VCaP (cell line): ENCODE measurements at regions not wholly inside any gene's neighbourhood (a gene's known extent, or its start where the extent isn't known, plus 50 kb on each side); places are given as distances from the start of the nearest gene placed in this dataset.

ENCODE experiments used
- H3K27ac ChIP-seq: fragments of 450-650 bp; 2 replicates; pipeline ENCODE4 v1.5.1; 2017
- CTCF ChIP-seq: fragments of 450-650 bp; conservative IDR thresholded peaks from 2 replicates; pipeline ENCODE4 v1.5.1; 2017; ENCODE audit warnings: mild to moderate bottlenecking, moderate library complexity

- H3K27ac ChIP-seq: no peak overlapping the region
- no peak for TF ChIP-seq CTCF
These were observed 257.5 kb upstream of the REG3G start for GRCh38 chr2:78768016-78768415.

GRCh38 chr2:78775291-78775690, 250.2 kb upstream of the REG3G start:
- TF ChIP-seq CTCF: no peak
- H3K27ac ChIP-seq: no peak overlapping the region

GRCh38 chr2:78778756-78779510, 246.6 kb upstream of the REG3G start:
- TF ChIP-seq CTCF: no peak
- no peak overlapping the region for H3K27ac ChIP-seq

- no peak for TF ChIP-seq CTCF
- H3K27ac ChIP-seq: no peak overlapping the region
These were observed 245.7 kb upstream of the REG3G start for GRCh38 chr2:78779761-78780160.

- H3K27ac ChIP-seq: no peak overlapping the region
- TF ChIP-seq CTCF: no peak
These were observed 245.2 kb upstream of the REG3G start for GRCh38 chr2:78780256-78780655.

GRCh38 chr2:78780864-78781583, 244.5 kb upstream of the REG3G start:
- no peak for TF ChIP-seq CTCF
- H3K27ac ChIP-seq: no peak overlapping the region

GRCh38 chr2:78782196-78782595, 243.3 kb upstream of the REG3G start:
- H3K27ac ChIP-seq: no peak overlapping the region
- TF ChIP-seq CTCF: no peak
